GM18498 (cell line): ENCODE measurements at regions not wholly inside any gene's neighbourhood (a gene's known extent, or its start where the extent isn't known, plus 50 kb on each side); places are given as distances from the start of the nearest gene placed in this dataset.

ENCODE experiments used
- ATAC-seq: cut with Tn5 transposase; IDR thresholded peaks from one replicate; pipeline ENCODE4 v1.9.1; 2021; ENCODE audit warnings: mild to moderate bottlenecking, moderate library complexity; ENCODE audit not compliant: unreplicated experiment

DNA sequence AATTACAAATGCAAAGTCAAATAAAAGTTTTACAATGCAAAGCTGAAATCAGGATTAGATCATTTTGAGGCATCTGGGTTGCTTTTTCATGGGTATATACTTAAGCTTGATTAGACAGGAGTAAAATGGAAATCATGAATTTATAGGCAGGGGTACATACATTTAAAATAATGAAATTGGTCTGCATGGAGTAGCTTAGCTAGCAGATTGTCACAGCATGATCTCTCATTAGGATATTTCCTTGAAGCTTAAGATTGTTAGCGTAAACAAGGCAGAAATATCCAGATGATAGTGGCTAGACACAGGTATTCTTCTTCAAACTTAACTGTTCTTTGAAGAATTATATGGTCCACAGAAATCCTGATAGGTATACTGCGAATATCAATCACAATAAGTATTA is 1627.0 kb upstream of the PCDH20 start:
- no peak for ATAC-seq

DNA sequence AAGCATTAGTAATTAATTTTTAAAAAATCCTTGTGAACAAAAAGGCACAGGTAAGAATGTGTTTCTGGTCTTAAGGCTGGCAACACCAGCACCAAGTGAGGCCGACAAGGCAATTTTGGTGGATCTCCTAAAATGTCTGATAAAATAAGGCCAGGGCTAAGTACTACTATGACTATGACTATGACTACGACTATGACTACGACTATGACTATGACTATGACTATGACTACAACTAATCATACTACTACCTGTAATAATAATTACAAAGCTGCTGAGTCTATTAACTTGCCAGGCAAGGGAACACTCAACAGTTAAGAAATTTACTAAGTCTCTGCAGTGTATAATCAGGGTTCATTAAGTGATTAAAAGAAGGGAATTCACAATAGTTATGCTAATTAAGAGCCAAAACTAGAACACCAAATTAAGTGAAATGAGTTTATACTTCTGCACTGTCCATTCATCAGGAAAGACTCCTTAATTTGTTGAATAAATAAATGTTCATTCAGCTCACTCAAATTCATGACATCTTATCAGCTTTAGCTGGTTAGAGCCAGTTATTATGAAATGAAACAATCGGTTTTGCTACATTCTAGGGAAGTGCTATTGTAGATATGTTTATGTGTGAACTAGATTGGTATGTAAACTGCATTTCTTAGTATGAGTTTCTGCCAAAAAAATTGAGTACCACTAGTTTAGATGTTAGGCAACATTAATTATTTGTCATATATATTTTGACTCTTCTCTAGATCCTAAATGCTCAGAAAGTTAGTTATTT is 1626.2 kb upstream of the PCDH20 start:
- ATAC-seq: no peak

DNA sequence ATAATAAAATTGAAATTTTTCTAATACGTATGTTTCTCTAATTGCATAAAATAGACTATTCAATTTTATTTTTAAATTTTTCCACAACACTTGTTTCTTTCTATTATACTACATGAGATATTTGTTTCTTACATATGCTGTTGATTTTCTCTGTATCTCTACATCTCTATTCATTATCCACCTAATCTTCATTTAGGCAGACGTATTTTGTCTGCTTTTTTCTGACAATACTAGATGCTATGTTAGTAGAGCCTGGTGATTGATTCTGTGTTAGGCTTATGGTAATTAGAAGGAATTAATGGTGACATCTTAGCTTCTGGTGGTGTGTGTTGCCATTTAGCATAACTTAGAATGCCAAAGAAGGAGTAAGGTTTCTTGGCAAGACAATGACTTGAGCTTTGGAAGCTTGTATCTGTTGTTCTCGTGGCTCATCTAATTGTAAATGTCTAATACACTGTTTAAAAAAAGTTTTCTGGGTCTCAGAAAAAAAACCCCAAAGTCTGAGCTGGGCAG is 1610.7 kb upstream of the PCDH20 start:
- no peak for ATAC-seq

DNA sequence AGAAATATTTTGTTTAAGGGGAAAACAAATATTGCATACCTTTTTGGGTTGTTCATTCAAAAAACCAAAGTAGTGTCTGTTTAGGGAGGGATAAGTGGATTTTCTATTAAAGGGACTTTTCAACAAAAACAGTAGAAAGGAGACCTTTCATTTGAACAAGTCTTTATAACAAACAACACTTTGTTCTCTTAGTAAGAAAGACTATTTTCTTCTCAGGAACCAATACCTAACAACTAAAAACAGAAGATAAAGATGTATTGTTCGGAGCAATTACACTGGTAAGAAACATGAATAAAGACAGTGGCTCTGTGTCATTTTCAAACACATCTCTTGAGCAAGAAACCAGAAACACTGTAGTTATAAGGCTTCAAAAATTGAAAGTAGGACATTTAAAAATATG is 1610.1 kb upstream of the PCDH20 start:
- ATAC-seq: no peak

DNA sequence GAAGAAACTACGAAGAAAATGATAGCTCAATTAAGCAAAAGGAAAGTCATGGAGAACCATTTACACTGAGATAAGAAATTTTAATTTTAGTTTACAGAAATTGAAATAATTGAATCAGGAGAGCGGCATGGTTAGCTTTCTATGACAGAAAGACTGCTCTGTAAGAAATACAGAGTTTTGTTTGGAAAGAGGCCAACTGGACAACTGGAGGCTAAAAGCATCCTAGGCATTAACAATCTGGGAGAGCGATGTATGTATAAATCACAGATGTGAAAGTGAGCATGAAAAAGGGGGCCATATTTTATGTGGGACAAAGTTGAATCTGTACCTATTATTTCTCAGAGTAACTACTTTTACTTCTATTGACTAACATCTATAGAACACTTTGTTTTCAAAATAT is 1608.8 kb upstream of the PCDH20 start:
- no peak for ATAC-seq

DNA sequence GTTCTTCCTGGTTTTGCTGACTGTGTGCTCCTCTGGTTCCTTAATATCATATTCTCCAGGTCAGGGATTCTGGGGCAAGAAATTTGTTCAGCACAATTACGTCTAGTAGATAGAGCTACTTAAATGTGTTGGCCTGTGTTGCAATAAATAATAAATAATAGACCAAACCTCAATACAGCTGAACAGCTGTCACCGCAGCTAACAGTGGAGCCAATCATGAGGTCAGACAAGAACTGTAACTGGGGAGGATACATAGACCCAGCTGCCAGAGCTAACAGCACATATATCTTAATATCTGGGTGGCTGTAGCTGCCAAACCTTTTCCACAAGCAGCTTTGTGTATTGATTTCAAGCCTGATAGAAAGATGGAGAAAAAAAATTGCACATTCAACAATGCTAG is 1596.3 kb upstream of the PCDH20 start:
- ATAC-seq: no peak

DNA sequence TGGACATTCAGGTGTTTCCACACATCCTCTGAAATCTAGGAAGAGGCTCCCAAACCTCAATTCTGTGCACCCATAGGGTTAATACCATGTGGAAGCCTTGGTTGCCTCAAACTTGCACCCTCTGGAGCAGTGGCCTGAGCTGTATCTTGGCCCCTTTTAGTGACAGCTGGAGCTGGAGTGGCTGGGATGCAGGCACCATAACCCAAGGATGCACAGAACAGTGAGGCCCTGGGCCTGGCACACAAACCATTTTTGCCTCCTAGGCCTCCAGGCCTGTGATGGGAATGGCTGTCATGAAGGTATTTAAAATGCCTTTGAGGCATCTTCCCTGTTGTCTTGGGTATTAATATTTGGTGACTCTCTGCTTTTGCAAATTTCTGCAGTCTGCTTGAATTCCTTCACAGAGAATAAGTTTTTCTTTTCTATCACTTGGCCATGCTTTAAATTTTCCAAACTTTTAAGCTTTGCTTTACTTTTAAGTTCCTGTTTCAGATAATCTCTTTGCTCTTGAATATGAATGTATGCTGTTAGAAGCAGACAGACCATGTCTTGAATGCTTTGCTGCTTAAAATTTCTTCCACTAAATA is 1594.5 kb upstream of the PCDH20 start:
- ATAC-seq: no peak

DNA sequence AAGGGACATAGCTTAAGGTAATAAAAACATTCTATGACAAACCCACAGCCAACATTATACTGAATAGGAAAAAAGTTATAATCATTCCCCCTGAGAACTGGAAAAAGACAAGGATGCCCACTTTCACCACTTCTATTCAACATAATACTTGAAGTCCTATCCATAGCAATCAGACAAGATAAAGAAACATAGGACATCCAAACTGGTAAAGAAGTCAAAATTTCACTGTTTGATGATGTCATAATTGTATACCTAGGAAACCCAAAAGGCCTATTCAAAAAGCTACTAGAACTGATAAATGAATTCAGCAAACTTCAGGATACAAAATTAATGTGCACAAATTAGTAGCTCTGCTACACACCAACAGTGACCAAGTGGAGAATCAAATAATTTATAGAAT is 1590.0 kb upstream of the PCDH20 start:
- ATAC-seq: no peak

DNA sequence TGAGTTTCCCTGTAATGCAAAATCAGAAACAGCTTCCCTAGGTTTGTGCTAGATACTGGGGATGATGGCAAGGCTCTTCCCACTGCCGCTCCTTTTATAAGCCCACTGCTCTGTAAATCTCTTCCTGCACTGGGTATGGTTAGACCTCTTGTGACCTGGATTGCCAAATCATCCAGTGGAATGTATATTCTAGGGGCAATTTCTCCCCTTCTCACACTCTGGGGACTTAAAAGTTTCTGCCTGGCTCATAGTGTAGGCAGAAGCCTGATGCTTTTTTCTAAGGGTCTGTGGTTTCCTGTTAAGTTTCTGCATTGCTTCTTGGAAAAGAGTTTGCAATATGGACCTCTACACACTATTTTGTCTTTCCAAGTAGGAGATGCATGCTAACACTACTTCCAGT is 1582.0 kb upstream of the PCDH20 start:
- ATAC-seq: no peak

DNA sequence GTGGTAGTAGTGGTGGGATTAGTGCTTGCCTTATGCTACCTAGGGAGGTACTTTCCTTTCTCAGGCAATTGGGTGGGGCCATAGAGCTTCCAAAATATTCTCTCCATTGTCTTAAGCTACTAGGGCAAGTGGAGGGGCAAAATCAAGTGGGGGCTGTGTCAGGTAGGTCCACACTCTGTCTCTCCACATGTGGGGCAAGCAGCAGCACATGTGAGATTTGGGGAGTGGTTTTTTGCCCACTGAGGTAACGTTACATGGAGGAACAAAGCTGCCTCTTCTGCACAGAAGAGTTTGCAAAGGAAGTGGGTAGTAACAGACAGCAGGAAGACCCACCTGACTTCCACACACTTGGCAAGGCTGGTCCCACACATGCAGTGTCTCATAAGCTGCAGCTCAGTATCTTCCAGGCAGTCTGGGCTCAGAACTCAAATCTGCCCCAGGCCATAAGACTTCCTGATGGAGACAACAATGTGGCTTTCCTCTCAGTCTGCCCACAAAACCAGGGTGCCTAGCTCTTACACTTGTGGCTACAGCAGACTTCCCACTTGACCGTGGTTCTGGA is 1581.5 kb upstream of the PCDH20 start:
- no peak for ATAC-seq

DNA sequence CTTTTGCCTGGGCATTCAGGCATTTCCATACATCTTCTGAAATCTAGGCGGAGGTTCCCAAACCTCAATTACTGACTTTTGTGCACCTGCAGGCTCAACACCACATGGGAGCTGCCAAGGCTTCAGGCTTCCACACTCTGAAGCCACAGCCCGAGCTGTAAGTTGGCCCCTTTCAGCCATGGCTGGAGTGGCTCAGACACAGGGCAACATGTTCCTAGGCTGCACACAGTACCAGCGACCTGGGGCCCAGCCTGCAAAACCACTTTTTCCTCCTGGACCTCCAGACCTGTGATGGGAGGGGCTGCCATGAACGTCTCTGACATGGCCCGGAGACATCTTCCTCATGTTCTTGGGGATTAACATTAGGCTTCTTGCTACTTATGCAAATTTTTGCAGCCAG is 1558.2 kb upstream of the PCDH20 start:
- no peak for ATAC-seq

DNA sequence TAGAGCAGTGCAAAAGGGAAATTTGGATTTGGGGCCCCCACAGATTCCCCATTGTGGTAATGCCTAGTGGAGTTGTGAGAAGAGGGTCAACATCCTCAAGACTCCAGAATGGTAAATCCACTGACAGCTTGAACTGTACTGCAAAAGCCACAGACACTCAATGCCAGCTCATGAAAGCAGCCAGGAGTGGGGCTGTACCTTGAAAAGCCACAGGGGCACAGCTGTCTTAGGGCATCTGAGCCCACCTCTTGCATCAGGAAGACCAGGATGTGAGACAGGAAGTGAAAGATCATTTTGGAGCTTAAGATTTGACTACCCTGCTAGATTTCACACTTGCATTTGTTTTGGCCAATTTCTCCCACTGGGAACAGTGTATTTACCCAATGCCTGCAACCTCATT is 1548.9 kb upstream of the PCDH20 start:
- ATAC-seq: no peak

DNA sequence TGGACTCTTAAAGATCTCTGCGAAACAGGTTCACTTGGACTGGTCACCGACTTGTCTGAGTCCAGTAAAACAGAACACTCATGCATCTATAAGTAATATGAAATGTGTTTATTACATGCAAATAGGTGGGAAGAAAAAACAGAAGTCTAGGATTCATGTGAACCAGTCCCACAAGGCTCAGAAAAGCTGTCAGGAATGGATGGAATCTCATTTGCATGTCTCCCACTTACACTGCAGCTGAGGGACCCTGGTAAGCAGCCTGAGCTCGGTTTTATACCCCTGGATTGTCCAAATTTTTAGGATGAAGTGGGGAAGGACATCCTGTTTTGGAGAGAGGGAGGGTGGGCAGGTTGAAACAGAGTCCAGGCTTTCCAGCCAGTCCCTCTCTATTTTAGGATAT is 1545.1 kb upstream of the PCDH20 start:
- no peak for ATAC-seq

DNA sequence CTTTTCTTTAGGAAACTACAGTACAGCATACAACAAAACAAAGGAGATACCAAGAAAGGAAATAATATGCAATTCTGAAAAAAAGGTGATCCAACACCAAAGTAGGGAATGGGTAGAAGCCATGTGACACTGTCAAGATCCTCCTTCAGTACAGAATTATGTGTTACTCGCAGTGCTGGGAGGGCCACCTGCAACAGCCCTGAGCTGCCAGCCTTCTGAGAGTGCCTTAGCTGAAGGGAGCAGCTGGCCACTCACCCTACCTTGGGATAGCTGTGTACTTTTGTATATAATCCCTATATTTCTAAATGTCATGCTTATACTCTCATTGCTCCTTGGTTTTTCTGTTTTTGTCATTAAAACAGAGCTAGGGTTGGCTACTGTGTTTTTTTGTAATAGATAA is 1518.2 kb upstream of the PCDH20 start:
- ATAC-seq: no peak

DNA sequence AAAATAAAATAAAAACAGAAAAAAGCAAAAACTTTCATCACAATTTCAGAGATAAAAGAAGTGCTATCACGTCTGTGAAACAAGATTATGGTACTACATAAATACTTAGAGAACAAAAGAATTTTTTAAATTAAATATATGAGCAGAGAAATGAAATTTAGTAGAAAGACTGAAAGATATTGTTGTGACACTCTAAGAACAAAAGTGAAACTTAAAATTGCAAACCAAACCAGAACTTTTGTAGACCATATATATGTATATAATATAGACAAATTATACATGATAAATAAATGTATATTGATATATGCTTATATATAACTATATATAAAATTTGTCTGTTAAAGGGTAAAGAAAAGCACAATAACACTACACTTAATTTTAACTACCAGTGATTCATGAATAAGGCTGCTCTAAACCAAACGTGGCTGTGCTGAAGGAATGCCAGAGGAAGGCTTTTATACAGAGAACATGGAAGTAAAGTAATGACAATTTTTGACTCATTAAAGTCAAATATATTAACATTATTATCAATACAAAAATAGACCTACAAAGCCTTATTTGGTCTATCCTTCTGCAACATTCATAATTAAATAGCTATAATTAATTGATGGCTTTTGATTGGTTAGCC is 1516.7 kb upstream of the PCDH20 start:
- no peak for ATAC-seq

DNA sequence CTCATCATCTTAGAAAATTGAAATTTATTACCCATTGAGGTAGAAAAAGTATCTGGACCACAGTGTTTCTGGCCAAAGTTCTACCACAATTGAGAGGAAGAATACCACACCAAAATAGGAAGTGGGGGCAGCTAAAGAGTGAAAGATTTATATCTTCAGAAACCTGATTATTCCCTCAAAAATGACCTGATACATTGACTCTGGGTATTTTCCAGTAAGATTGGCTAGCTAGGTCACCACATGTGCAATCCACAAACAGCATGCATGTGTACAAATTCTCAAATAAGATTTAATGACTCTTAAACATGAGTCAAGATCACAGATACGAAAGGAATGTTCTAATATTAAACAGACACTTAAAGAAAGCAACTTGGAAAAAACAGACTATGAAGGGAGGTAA is 1516.2 kb upstream of the PCDH20 start:
- no peak for ATAC-seq

DNA sequence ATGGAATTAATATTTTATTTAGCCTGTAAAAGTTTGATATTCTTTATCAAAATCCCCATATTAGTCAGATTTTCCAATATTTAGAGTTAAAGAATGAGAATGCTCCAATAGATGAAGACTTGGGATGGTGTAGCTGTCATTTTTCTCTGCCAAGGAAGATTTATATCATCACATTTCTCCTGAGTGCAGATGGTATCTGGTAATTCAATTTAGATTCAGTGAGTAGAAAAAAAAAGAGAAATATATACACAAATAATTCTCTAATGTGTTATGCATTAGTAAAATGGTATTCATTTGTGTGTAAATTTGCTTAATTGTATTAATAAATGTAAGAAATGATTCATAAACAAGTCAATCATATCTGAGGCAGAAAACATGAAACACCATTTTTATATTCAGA is 1508.7 kb upstream of the PCDH20 start:
- ATAC-seq: no peak

DNA sequence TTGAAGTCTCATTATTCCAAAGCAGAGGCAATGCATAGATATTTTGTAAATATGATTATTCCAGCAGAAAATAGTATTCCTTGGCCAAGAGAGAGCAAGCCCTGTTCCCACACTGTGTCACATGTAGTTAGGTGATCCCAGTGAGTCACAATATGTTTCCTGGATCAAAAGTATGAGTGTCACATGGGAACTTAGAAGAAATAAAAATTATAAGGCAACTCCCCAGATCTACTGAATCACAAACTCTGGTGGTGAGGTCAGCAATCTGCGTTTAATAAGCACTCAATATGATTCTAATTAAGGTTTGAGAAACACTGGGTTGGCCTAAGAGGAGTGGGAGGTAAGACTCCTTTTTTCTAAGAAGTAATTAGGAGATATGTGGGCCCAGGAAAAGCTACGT is 1504.5 kb upstream of the PCDH20 start:
- ATAC-seq: no peak

DNA sequence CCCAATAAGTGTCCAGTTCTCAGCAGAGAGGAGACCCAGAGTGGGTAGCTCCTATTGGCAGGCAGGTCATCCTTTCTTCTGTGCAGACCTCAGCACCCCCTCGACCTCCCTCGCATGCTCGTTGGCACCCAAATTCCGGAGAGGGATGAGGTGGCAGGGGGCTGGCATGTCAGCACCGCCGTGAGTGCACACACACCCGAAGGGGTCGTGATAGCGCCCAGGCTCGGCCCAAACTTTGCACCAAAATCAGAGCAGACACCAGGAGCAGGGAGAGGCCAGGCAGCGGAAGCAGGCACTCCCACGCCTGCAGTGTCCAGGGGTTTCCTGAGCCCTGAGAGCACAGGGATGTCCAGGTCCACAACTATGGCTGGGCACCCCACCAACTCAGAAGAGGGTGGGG is 1503.8 kb upstream of the PCDH20 start:
- no peak for ATAC-seq

DNA sequence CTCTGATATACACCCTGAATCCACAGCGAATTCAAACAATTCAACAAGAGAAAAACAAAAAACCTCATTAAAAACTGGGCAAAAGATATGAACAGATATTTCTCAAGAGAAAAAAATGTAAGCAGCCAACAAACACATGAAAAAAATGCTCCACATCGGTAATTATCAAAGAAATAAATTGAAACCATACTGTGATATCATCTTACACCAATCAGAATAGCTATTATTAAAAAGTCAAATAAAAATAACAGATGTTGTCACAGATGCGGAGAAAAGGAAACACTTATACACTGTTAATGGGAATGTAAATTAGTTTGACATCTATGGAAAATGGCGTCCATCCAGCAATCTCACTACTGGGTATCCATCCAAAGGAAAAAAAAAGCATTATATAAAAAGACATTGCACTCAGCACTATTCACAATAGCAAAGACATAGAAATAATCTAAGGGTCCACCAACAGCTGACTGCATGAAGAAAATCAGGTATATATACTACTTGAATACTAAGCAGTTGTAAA is 1495.0 kb upstream of the PCDH20 start:
- no peak for ATAC-seq

DNA sequence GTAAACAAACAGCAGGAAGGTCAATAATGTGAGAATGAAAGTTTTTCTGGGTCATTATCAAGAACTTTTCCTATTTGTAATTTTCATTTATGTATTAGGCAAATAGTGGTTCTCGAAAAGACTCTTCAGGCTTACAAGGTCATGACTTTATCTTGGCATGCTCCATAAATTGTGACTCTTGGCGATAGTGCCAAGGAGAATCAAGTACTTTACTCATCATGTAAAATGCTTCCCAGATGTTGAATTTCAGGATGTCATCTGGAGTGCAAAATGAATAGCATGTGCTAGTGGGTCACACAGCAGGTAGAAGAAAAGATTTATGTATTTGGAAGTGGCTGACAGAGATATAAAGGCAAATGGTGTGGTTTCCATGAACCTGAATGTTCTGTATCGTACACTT is 1492.7 kb upstream of the PCDH20 start:
- ATAC-seq: no peak

DNA sequence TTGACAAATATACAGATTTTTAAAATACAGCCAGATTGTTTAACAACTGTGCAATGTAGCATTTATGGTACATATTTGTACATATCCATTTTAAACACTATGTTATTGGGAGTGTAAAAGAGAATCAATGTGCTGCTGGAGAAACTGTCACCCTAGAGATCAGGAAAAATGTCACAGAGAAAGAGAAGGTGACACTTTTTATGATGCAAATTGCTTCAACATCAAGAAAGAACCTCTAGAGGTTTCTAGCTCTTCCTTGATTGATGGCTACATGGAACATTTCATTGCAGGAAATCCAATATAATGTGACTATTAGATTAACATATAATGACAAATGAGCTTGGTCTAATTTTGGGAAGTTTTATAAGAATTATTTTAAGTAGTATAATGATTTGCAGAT is 1491.2 kb upstream of the PCDH20 start:
- no peak for ATAC-seq
